ENCODE measurements at regions not wholly inside any gene's neighbourhood (a gene's known extent, or its start where the extent isn't known, plus 50 kb on each side); places are given as distances from the start of the nearest gene placed in this dataset.

DNA sequence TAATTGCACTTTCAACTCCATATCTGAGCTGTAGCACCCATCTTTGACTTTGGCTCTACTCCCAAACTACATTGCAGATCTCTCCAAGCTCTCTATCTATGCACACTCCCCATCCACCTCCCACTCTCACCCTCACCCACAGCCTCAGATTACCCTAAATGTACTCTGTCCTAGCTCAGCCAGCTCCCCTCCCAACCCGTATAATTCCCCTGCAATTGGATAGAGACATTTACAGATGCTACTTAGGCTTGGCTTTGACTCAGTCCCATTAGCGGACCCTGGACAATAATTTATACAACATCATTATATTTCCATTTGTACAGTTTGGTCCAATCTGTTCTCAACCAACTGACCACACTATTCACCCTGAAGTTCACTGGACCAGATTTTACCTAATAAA lies 338.9 kb upstream of the ANO3 start:
- Histone ChIP-seq H3K27me3 (ENCODE audit: insufficient read depth, low read length) (no peaks in the 10 kb centered on the region), H4K20me1 (ENCODE audit: insufficient read depth) (no peaks in the 10 kb centered on the region), H3K9me3 (ENCODE audit: control insufficient read depth in 1 of 2, insufficient read depth in 1 of 2, low read depth in 1 of 2, low read length in 2 of 2) (peaks cover 4 to 8% of the 10 kb centered on the region in 2 experiments; a peak in 3 of 4 replicates), H3K4me2 (ENCODE audit: low read length) (no peak overlapping the region), H3K9me2 (ENCODE audit: insufficient read depth) (no peaks in the 10 kb centered on the region), H3K36me3 (ENCODE audit: control insufficient read depth in 1 of 2, insufficient read depth in 2 of 2, low read length in 2 of 2) (no peaks in the 10 kb centered on the region; a peak in 1 of 4 replicates), H3K27ac (ENCODE audit: low read depth, low read length) (no peak overlapping the region), H3K4me1 (ENCODE audit: control insufficient read depth in 1 of 2, insufficient read depth in 2 of 2, low read length in 2 of 2) (no peaks in the 10 kb centered on the region), H3K9ac (ENCODE audit: low read length) (no peak overlapping the region), H3K79me2 (ENCODE audit: insufficient read depth, low read length) (no peaks in the 10 kb centered on the region), H2AFZ (ENCODE audit: low read depth, low read length, poor library complexity, severe bottlenecking) (no peak overlapping the region), H3K4me3 (replicated peaks in 1 of 2; ENCODE audit: low read depth in 1 of 2, low read length in 2 of 2) (no peak overlapping the region)
- ChIA-PET CTCF (no interaction called here), POLR2A (no interaction called here), RAD21 (ENCODE audit: low non-redundant PET in 1 of 2, low total read pairs in 2 of 2, uncharacterized antibody in 2 of 2, unreplicated experiment in 2 of 2) (no interaction called here)
- intact Hi-C loops (cut with micrococcal nuclease): no loop called here
- BruUV-seq (replicated peaks): no TSS peak
- TF ChIP-seq, protein P1, sequence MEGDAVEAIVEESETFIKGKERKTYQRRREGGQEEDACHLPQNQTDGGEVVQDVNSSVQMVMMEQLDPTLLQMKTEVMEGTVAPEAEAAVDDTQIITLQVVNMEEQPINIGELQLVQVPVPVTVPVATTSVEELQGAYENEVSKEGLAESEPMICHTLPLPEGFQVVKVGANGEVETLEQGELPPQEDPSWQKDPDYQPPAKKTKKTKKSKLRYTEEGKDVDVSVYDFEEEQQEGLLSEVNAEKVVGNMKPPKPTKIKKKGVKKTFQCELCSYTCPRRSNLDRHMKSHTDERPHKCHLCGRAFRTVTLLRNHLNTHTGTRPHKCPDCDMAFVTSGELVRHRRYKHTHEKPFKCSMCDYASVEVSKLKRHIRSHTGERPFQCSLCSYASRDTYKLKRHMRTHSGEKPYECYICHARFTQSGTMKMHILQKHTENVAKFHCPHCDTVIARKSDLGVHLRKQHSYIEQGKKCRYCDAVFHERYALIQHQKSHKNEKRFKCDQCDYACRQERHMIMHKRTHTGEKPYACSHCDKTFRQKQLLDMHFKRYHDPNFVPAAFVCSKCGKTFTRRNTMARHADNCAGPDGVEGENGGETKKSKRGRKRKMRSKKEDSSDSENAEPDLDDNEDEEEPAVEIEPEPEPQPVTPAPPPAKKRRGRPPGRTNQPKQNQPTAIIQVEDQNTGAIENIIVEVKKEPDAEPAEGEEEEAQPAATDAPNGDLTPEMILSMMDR (IDR thresholded peaks at IDR 0.05 in 2 of 3, conservative IDR thresholded peaks at IDR 0.05 in 1 of 3; ENCODE audit: borderline replicate concordance in 1 of 3, insufficient read depth in 1 of 3, low read depth in 2 of 3, low read length in 2 of 3): no peak
- TF ChIP-seq, protein P2, sequence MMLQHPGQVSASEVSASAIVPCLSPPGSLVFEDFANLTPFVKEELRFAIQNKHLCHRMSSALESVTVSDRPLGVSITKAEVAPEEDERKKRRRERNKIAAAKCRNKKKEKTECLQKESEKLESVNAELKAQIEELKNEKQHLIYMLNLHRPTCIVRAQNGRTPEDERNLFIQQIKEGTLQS (IDR thresholded peaks at IDR 0.05): no peak
- no peak for TF ChIP-seq RAD21 (IDR thresholded peaks at IDR 0.05; ENCODE audit: low read depth)
- no peak for TF ChIP-seq ZNF274 (IDR thresholded peaks at IDR 0.05; ENCODE audit: low read depth, low read length)
- no peak for TF ChIP-seq FOSL1 (IDR thresholded peaks at IDR 0.05; ENCODE audit: low read depth)
- no peak for TF ChIP-seq CEBPB (IDR thresholded peaks at IDR 0.05; ENCODE audit: low read depth)
- TF ChIP-seq CBX3 (IDR thresholded peaks at IDR 0.05; ENCODE audit: low read depth): no peak
- TF ChIP-seq EZH2phosphoT487 (IDR thresholded peaks at IDR 0.05; ENCODE audit: borderline replicate concordance): no peak
- TF ChIP-seq, protein P3, sequence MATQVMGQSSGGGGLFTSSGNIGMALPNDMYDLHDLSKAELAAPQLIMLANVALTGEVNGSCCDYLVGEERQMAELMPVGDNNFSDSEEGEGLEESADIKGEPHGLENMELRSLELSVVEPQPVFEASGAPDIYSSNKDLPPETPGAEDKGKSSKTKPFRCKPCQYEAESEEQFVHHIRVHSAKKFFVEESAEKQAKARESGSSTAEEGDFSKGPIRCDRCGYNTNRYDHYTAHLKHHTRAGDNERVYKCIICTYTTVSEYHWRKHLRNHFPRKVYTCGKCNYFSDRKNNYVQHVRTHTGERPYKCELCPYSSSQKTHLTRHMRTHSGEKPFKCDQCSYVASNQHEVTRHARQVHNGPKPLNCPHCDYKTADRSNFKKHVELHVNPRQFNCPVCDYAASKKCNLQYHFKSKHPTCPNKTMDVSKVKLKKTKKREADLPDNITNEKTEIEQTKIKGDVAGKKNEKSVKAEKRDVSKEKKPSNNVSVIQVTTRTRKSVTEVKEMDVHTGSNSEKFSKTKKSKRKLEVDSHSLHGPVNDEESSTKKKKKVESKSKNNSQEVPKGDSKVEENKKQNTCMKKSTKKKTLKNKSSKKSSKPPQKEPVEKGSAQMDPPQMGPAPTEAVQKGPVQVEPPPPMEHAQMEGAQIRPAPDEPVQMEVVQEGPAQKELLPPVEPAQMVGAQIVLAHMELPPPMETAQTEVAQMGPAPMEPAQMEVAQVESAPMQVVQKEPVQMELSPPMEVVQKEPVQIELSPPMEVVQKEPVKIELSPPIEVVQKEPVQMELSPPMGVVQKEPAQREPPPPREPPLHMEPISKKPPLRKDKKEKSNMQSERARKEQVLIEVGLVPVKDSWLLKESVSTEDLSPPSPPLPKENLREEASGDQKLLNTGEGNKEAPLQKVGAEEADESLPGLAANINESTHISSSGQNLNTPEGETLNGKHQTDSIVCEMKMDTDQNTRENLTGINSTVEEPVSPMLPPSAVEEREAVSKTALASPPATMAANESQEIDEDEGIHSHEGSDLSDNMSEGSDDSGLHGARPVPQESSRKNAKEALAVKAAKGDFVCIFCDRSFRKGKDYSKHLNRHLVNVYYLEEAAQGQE (IDR thresholded peaks at IDR 0.05; ENCODE audit: low read depth): no peak
- ATAC-seq (no peak), DNase-seq (ENCODE audit: low read depth, low spot score) (no peak)

Data from HCT116 (cell line).